ENCODE measurements at regions not wholly inside any gene's neighbourhood (a gene's known extent, or its start where the extent isn't known, plus 50 kb on each side); places are given as distances from the start of the nearest gene placed in this dataset.
A peak's percentile ranks its signal among the peaks of the same experiment; 100 is the strongest.
"Not testable (repeated sequence)": the region's sequence is repeated elsewhere in the genome, so short reads cannot be mapped to it uniquely, and the experiment has no call there.

GRCh38 chr10:57351076-57351475 is 916.6 kb downstream of the IPMK start:
- DNase-seq: no peak

DNA sequence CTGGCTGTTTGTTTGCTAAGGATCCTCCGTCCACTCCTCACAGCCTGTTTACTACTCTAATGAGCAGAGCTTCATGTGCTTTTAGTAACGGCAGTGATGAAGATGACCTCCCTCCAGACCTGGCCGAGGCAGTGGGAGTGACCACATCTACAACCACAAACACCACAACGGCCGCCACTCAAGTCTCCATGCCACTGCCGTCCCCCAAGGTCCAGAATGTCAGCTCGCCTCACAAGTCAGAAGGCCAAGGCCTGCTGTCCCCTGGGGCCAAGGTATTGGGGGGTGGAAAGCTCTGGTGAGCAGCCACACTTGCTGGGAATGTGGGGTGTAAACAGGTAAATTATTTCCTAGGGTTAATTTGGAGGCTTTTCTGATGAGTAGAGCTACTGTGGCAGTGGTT is 926.4 kb downstream of the IPMK start:
- no peak for DNase-seq

DNA sequence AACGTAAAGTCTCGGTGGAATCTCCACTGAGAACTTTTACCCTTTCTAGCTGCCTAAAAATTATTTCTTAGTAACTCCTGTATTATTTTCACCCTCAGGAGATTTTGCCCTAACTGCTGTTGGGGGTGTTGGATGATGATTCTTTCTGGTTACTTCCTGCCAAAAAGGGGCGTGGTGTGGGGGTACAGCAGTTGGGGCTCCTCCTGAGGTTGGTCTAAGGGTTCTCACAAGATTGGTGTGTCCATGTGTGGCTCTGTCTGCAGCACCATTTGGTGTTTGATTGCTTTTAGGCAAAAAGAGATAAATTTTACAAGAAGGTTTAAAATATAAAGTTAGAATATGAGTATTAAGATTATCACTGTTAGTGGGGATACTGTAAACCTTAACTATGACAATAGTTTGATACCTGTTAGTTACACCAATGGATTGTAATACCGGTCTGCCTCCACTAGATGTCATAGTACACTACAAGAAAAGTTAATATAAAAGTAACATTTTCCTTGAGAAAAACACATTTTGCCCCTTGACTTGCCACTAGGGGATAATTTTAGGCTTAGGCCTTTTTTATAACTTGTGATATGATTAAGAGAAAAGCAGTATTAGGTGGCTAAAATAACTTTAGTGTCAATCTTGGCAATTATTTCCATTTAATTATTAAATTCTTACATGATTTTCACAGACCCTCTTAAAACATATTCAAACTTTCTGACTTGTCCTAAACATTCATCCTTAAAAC is 928.7 kb downstream of the IPMK start:
- DNase-seq: peak in 1 of 56 donors; percentile 3

DNA sequence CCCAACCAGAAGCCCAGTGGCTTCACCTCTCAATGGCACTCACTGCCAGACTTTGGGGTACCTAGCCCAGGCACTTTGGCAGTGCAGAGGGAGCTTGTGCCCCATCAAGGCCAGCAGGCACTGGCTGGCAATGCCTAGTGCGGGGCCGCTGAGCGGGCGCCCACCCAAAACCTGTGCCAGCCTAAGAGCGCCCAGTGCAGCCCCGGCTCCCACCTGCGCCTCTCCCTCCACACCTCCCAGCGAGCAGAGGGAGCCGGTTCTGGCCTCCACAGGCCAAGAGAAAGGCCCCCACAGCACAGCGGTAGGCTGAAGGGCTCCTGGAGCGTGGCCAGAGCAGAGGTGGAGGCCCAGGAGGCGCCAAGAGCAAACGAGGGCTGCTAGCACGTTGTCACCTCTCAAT is 930.8 kb downstream of the IPMK start:
- no peak for DNase-seq

GRCh38 chr10:57336341-57336740 is 931.4 kb downstream of the IPMK start:
- DNase-seq: no peak

GRCh38 chr10:57334523-57334922 is 933.2 kb downstream of the IPMK start:
- DNase-seq: no peak

DNA sequence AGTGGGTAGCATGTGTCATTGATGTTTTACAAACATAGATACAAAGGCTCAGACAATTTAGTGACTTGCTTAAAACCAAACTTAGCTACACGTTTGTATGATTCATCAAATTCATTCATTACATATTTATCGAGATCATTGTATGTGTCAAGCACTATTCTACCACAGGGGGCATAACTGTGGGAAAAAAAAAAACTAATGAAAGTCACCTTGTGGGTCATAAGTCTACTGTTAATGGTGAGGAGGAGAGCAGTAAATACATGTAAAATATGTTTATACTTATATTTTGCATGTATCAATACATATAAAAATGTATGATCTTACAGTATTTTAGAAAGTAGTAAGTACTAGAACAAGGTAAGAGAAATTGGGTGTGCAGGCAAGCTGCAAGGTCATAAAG is 933.8 kb downstream of the IPMK start:
- DNase-seq: no peak

DNA sequence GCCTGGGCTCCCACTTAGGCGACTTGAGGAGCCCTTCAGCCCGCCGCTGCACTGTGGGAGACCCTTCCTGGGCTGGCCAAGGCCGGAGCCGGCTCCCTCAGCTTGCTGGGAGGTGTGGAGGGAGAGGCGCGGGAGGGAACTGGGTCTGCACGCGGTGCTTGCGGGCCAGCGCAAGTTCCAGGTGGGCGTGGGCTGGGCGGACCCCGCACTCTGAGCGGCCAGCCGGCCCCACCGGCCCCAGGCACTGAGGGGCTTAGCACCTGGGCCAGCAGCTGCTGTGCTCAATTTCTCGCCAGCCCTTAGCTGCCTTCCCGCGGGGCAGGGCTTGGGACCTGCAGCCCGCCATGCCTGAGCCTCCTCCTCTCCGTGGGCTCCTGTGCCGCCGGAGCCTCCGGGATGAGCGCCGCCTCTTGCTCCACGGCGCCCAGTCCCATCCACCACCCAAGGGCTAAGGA is 946.3 kb downstream of the IPMK start:
- not testable (repeated sequence) for DNase-seq

GRCh38 chr10:57320416-57320815 is 947.3 kb downstream of the IPMK start:
- DNase-seq: no peak

GRCh38 chr10:57314046-57314445 is 953.0 kb upstream of the ZWINT start:
- no peak for DNase-seq

DNA sequence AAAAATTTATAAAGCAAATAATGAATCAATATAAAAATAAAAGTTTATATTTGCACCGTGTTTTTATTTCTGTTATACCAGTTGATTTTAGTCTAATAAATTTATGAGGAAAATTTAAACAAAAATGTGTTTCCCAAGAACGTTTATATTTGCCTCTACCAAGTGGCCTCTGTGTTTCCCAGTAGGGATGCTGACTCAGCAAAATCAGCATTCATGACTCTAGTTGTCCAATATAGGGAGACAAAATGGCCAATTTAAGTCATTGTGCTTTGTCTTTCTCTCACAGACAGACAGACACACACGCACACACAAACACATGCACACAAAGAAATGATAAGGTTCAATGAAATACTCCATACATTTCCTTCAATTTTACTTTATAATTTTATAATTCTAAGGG is 942.5 kb upstream of the ZWINT start:
- no peak for DNase-seq

- DNase-seq: no peak
These were observed 939.7 kb upstream of the ZWINT start for GRCh38 chr10:57300718-57301117.

- no peak for DNase-seq
These were observed 933.6 kb upstream of the ZWINT start for GRCh38 chr10:57294698-57295097.

GRCh38 chr10:57288754-57289153 is 927.7 kb upstream of the ZWINT start:
- no peak for DNase-seq

DNA sequence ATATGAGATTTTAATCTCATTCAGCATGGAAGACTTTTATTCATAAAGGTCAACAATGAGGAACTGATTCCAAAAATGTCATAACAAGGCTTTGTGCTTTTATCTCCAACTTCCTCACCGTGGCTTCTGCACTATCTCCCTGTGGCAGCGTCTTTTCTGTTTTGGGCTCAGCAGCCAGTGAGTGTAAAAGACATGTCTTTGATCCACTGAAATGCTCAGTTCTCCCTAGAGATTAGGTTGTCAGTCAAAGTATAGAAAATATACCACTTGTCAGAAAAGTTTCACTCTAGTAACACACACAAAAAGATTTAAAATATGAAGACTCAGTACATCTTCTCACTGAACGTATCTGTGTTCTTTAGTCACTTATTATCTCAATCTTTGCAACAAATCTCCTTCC is 901.8 kb upstream of the ZWINT start:
- DNase-seq: no peak

DNA sequence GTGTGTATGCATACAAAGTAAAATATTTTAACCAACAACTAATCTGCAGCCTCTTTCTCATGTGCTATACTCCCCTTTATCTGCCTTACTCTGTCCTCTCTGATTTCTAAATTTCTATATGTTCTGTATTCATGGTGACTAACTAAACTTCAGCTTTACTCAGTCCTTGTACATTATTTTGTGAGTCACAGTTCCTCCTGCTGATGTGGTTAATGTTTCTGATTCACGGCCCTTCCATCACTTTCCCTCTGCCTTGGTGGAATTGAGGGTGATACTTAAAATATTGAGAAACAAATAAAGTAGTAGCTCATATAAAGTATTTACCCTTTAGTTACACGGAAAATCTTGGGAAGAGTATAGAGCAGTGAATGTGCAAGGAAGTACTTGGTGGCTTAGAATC is 899.1 kb upstream of the ZWINT start:
- DNase-seq: no peak

GRCh38 chr10:57249615-57250281 is 888.7 kb upstream of the ZWINT start:
- DNase-seq: no peak

DNA sequence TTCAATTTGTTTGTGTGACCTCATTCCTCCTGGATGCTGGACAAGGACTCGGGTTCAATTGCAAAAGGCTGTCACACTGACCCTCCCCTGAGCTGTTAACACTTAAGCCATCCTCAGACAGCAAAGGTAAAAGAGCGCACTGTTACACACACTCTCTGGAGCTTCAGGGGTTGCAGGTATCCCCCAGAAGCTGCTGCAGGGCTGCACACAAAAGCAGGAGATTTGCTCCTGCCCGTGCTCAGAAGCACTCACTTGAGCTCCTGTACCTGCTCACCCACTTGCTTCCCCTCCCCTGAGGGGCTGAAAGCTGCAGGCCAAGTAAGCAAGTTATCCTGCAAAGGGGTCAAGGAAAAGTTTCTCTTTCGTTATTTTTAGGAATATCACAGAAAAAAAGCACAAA is 886.2 kb upstream of the ZWINT start:
- no peak for DNase-seq

DNA sequence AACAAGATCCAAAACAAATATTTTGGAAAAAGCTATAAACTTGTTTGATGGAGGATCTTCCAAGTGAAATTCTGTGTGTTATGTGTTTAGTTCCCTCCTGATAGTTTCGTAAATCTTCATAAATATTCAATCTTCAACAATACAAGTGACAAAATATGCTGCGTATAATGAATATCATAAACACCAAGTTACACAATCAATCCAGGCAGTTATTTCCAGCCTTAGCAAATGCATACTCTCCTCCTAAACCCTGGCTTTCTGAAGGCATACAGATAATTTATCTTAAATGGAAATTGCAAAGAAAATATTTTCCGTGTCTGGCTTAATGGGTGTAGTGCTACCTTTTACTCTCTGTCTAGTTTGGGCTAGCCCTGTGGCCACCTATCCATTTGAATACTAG is 864.9 kb upstream of the ZWINT start:
- DNase-seq: no peak

DNA sequence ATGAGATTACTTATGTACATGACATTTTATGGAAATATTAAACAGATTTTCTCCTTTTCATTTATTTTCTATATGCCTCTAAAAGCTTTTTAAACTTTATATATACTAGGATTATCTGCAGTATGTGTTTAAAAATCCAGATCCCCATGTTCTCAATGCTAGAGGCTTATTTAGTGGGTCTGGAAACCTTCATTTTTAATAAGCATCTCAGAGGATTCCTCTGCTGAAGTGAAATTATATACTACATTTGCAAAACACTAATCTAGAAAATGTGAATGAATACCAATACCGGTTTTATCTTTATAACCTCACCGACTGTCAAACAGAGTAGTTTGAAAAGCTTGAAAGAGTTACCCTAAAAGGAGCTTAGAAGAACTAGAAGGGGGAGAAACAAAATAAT is 863.8 kb upstream of the ZWINT start:
- DNase-seq: no peak

- DNase-seq: no peak
These were observed 861.5 kb upstream of the ZWINT start for GRCh38 chr10:57222603-57223002.

GRCh38 chr10:57222129-57222528 is 861.1 kb upstream of the ZWINT start:
- DNase-seq: no peak

GRCh38 chr10:57221674-57222073 is 860.6 kb upstream of the ZWINT start:
- DNase-seq: no peak
